HEK293T (cell line): ENCODE measurements at regions not wholly inside any gene's neighbourhood (a gene's known extent, or its start where the extent isn't known, plus 50 kb on each side); places are given as distances from the start of the nearest gene placed in this dataset.
"Not testable (repeated sequence)": the region's sequence is repeated elsewhere in the genome, so short reads cannot be mapped to it uniquely, and the experiment has no call there.

Experiments
- CTCF ChIA-PET: fragments of 350-600 bp; formaldehyde crosslinking; extraction: SDS; loops from one replicate; lab custom pipeline; 2021; ENCODE audit warnings: antibody characterized with exemption, inconsistent platforms; lab: Yijun Ruan, JAX
- POLR2A ChIA-PET: fragments of 350-600 bp; formaldehyde crosslinking; extraction: SDS; loops from one replicate; lab custom pipeline; 2020; ENCODE audit warnings: antibody characterized with exemption, inconsistent platforms; lab: Yijun Ruan, JAX
- DNase-seq: peaks from one replicate; pipeline ENCODE4 v3.0.0; 2012; ENCODE audit warnings: mixed read lengths; ENCODE audit errors: extremely low spot score
- ARNT ChIP-seq: fragments of 450-650 bp; IDR thresholded peaks from 2 replicates; pipeline ENCODE4 v1.6.1; 2017; ENCODE audit warnings: mild to moderate bottlenecking
- BHLHE40 ChIP-seq: fragments of 450-650 bp; IDR thresholded peaks from 2 replicates; pipeline ENCODE4 v1.6.1; 2016; ENCODE audit warnings: mild to moderate bottlenecking, moderate library complexity, borderline replicate concordance
- CTBP1 ChIP-seq: fragments of 450-650 bp; IDR thresholded peaks from 2 replicates; pipeline ENCODE4 v1.6.1; 2016; ENCODE audit warnings: borderline replicate concordance
- ELF4 ChIP-seq: fragments of 450-650 bp; IDR thresholded peaks from 2 replicates; pipeline ENCODE4 v1.6.1; 2017; ENCODE audit warnings: antibody characterized with exemption
- FOXA1 ChIP-seq: fragments of 450-650 bp; IDR thresholded peaks from 2 replicates; pipeline ENCODE4 v1.6.1; 2016; ENCODE audit warnings: mild to moderate bottlenecking
- FOXK2 ChIP-seq: fragments of 450-650 bp; IDR thresholded peaks from 2 replicates; pipeline ENCODE4 v1.6.1; 2016; ENCODE audit warnings: mild to moderate bottlenecking
- FOXM1 ChIP-seq: fragments of 450-650 bp; IDR thresholded peaks from 2 replicates; pipeline ENCODE4 v1.6.1; 2017; ENCODE audit warnings: mild to moderate bottlenecking, borderline replicate concordance
- HDGF ChIP-seq: fragments of 450-650 bp; IDR thresholded peaks from 2 replicates; pipeline ENCODE4 v1.6.1; 2017; ENCODE audit warnings: antibody characterized with exemption, borderline replicate concordance
- L3MBTL2 ChIP-seq: fragments of 450-650 bp; conservative IDR thresholded peaks from 2 replicates; pipeline ENCODE4 v1.6.1; 2016; ENCODE audit warnings: mild to moderate bottlenecking
- LEF1 ChIP-seq: fragments of 450-650 bp; IDR thresholded peaks from 2 replicates; pipeline ENCODE4 v1.6.1; 2017; ENCODE audit warnings: mild to moderate bottlenecking, borderline replicate concordance
- NFRKB ChIP-seq: fragments of 450-650 bp; IDR thresholded peaks from 2 replicates; pipeline ENCODE4 v1.6.1; 2016; ENCODE audit warnings: mild to moderate bottlenecking, moderate library complexity
- SP1 ChIP-seq: fragments of 450-650 bp; IDR thresholded peaks from 2 replicates; pipeline ENCODE4 v1.6.1; 2017
- SUZ12 ChIP-seq: fragments of 450-650 bp; IDR thresholded peaks from 2 replicates; pipeline ENCODE4 v1.6.1; 2016; ENCODE audit warnings: mild to moderate bottlenecking
- TARDBP ChIP-seq: fragments of 450-650 bp; IDR thresholded peaks from 2 replicates; pipeline ENCODE4 v1.6.1; 2016
- ZNF384 ChIP-seq: fragments of 450-650 bp; IDR thresholded peaks from 2 replicates; pipeline ENCODE4 v1.6.1; 2016
- TF ChIP-seq, protein P1 (sequence below): fragments of 450-650 bp; IDR thresholded peaks from 2 replicates; pipeline ENCODE4 v1.6.1; 2016

DNA sequence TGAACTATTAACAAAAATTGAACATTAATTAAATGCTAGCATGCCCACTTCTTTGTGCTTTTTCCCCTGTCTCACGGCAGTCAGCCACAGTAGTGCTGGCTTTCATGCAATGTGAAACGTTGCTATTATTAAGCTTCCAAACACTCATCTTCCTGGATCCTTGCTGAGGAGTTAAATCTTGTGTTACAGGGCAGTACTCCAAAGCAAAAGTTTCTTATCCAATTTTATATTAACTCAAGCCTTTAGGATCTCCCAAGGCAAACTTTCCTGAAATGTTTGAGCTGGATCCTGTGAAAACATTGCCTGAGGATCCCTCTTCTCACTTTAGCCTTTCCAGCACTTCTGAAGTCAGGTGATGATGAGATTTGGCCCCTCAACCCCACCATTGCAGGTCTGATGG, 1454.8 kb downstream of the FSTL5 start:
- ChIA-PET POLR2A (no interaction called here), CTCF (no interaction called here)
- DNase-seq: no peak
- TF ChIP-seq TARDBP (no peak), LEF1 (no peak), NFRKB (no peak), FOXM1 (no peak), FOXK2 (no peak), SP1 (no peak), ELF4 (no peak), HDGF (no peak), FOXA1 (no peak), L3MBTL2 (no peak)

DNA sequence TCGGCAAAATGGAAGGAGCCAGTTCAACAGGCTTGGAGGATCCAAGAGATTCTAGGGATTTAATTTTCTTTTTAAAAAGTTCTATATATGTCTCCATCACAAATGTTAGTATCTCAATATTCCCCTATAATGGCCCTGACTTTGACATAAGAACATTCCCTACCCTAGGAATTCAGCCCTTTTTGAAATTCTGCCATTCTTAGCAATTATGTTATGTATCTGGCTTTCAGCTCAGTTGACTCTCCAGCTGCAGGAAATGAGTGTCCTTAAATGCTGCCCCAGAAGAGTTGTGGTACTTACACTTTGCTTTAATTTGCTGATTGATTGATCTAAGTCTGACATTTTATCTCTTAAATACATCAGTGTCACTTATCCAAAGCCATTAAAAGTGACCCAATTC, 1454.3 kb downstream of the FSTL5 start:
- ChIA-PET CTCF (no interaction called here), POLR2A (no interaction called here)
- TF ChIP-seq ELF4 (no peak), FOXM1 (no peak), FOXK2 (no peak), SUZ12 (no peak), CTBP1 (no peak), ARNT (no peak), ZNF384 (no peak)
- DNase-seq: no peak

DNA sequence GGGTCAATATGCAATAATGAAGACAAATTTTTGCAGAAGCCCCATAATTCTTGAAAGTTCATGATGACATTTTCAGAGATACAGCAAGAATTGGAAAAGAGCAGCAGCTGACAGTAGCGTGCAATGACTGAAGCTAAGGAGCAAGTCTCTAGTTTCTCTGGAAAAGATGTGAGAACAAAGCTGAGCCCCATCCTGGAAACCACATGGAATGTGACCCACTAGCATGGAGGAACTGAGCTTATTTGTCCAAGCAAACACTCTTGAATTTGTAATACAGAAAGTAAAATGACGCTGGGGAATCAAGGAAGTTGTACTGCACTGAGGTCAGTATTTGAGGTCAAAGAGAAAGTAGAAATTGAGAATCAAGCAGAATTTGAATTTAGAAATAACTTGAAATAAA, 1447.2 kb downstream of the FSTL5 start:
- TF ChIP-seq CTBP1 (no peak), TARDBP (no peak), NFRKB (no peak), BHLHE40 (no peak), ARNT (no peak), ELF4 (no peak), FOXK2 (no peak), FOXA1 (no peak)
- ChIA-PET POLR2A (no interaction called here), CTCF (no interaction called here)
- DNase-seq: no peak

DNA sequence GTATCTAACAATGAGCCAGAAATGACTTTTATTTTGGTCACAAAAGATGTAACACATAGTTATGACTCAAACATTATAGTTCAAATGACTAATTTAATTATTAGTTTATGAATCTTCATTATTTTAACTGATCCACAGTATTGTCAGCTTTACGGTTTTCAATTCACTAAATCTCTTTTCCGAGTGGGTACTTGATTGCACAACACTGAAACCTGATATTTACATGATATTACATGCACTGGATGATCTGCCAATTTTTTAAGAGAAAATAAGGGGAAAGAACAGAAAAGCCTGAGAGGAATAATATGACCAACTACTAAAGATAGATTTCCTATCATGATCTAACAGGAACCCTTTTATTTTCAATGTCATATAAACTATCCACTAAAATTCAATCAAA, 1446.0 kb downstream of the FSTL5 start:
- no peak for DNase-seq
- CTCF ChIA-PET: no interaction called here
- TF ChIP-seq CTBP1 (no peak), FOXM1 (no peak), ELF4 (no peak), HDGF (no peak), FOXA1 (no peak), ARNT (no peak)
- POLR2A ChIA-PET: no interaction called here

DNA sequence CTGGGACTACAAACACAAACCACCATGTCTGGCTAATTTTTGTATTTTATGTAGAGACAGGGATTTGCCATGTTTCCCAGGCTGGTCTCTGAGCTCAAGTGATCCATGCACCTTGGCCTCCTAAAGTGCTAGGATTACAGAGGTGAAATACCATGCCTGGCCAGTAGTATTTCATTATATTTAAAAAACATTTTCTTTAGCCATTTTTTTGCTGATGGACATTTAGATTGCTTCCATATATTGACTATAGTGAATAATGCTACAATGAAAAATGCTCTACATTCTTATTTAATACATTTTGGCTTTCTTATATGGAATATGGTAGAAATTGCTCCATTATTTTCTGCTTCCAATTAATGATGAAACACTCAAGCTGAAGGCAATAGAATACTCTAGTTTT, 1439.7 kb downstream of the FSTL5 start:
- TF ChIP-seq LEF1: no peak
- no peak for TF ChIP-seq CTBP1
- TF ChIP-seq ARNT: no peak
- TF ChIP-seq FOXM1: no peak
- TF ChIP-seq NFRKB: no peak
- no peak for TF ChIP-seq SUZ12
- TF ChIP-seq HDGF: no peak
- no peak for TF ChIP-seq BHLHE40
- TF ChIP-seq TARDBP: no peak
- TF ChIP-seq FOXA1: no peak
- no peak for TF ChIP-seq L3MBTL2
- TF ChIP-seq ELF4: no peak
- no peak for TF ChIP-seq SP1
- POLR2A ChIA-PET: no interaction called here
- CTCF ChIA-PET: no interaction called here
- no peak for DNase-seq

DNA sequence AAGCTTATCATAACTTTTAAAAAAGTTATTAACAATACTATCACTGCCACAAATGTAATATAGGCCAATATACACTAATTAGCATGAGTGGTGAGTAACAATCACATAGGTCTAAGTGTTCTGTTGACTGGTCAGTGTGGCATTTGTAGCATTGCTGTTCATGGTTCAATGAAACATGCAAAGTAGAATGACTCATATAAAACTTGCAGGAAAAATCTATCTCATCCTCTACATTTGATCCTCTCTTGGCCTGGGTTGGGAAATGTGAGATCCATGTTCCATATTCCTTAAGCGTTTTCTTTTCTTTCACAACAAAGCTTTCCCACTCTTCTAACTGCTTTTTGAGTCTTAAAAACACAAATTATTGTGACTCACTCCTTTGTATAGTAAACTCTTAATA, 1418.7 kb downstream of the FSTL5 start:
- CTCF ChIA-PET: no interaction called here
- DNase-seq: no peak
- TF ChIP-seq L3MBTL2 (no peak), SUZ12 (no peak), NFRKB (no peak), ZNF384 (no peak), FOXA1 (no peak), CTBP1 (no peak), FOXM1 (no peak), ARNT (no peak), FOXK2 (no peak), HDGF (no peak), TARDBP (no peak), LEF1 (no peak), ELF4 (no peak)
- TF ChIP-seq, protein P1, sequence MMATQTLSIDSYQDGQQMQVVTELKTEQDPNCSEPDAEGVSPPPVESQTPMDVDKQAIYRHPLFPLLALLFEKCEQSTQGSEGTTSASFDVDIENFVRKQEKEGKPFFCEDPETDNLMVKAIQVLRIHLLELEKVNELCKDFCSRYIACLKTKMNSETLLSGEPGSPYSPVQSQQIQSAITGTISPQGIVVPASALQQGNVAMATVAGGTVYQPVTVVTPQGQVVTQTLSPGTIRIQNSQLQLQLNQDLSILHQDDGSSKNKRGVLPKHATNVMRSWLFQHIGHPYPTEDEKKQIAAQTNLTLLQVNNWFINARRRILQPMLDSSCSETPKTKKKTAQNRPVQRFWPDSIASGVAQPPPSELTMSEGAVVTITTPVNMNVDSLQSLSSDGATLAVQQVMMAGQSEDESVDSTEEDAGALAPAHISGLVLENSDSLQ: no peak
- POLR2A ChIA-PET: no interaction called here

DNA sequence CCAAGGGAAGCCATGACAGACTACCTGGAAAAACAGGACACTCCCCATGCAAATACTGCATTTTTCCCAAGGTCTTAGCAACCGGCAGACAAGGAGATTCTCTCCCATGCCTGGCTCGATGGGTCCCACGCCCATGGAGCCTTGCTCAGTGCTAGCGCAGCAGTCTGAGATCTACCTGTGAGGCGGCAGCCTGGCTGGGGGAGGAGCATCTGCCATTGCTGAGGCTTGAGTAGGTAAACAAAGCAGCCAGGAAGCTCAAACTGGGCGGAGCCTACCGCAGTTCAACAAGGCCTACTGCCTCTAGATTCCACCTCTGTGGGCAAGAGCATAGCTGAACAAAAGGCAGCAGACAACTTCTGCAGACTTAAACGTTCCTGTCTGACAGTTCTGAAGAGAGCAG, 1417.2 kb downstream of the FSTL5 start:
- DNase-seq, CTCF ChIA-PET, POLR2A ChIA-PET: not testable (repeated sequence)

DNA sequence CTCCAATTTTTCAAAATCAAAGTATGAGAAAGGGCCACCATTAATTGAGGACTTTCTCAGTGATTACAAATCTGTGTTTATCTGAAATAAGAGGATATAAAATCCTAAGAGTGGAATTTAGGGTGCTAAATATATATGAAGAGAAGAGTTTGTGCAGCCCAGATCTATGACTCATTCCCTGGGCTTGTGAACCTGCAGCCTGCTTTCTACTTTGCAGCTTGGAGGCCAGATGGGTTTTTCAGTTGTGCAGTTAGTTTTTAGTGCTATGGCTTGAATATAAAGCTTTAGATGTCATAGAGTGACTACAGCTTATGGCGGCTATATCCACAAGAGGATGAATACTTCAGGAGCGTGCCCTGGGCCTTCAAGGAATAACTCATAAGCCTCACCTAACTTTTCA, 1391.1 kb downstream of the FSTL5 start:
- no peak for DNase-seq
- TF ChIP-seq L3MBTL2 (no peak), ZNF384 (no peak), ARNT (no peak), TARDBP (no peak), FOXA1 (no peak), SP1 (no peak), BHLHE40 (no peak), FOXK2 (no peak)
- TF ChIP-seq, protein P1: no peak
- CTCF ChIA-PET: no interaction called here
- POLR2A ChIA-PET: no interaction called here
